ENCODE measurements at regions not wholly inside any gene's neighbourhood (a gene's known extent, or its start where the extent isn't known, plus 50 kb on each side); places are given as distances from the start of the nearest gene placed in this dataset.

GRCh38 chrX:111041018-111041462 is 55.0 kb upstream of the PAK3 start:
- H3K27ac ChIP-seq (ENCODE audit: low read depth, low read length), result no peak overlapping the region
- no peak overlapping the region for H3K9ac ChIP-seq (ENCODE audit: low read length)

GRCh38 chrX:111040377-111041017 is 55.5 kb upstream of the PAK3 start:
- no peaks in the 10 kb centered on the region for H3K9me2 ChIP-seq (replicated peaks; ENCODE audit: insufficient read depth, low read length)
- no peaks in the 10 kb centered on the region for H3K9me3 ChIP-seq (ENCODE audit: insufficient read depth, low read length)
- H3K27me3 ChIP-seq (ENCODE audit: low read length), result no peaks in the 10 kb centered on the region
- H3K27ac ChIP-seq (ENCODE audit: low read depth, low read length), result no peak overlapping the region
- H3K4me2 ChIP-seq (ENCODE audit: low read depth, low read length, poor library complexity, severe bottlenecking), result no peak overlapping the region
- H4K20me1 ChIP-seq (ENCODE audit: low read depth, low read length), result no peaks in the 10 kb centered on the region
- H2AFZ ChIP-seq (ENCODE audit: low read depth, low read length, severe bottlenecking), result no peak overlapping the region
- H3K9ac ChIP-seq (ENCODE audit: low read length), result no peak overlapping the region
- H3K4me3 ChIP-seq (ENCODE audit: insufficient read depth, low read length, poor library complexity, severe bottlenecking), result no peak overlapping the region
- H3K36me3 ChIP-seq (ENCODE audit: low read length), result no peaks in the 10 kb centered on the region
- TF ChIP-seq CTCF (IDR thresholded peaks at IDR 0.05; ENCODE audit: insufficient read depth, low read length, poor library complexity, severe bottlenecking) (no peak), EZH2phosphoT487 (conservative IDR thresholded peaks at IDR 0.05; ENCODE audit: low read length) (no peak)
- H3K79me2 ChIP-seq (ENCODE audit: insufficient read depth, low read length), result no peaks in the 10 kb centered on the region
- no peaks in the 10 kb centered on the region for H3F3A ChIP-seq (ENCODE audit: insufficient read depth)

More at GRCh38 chrX:111041018-111041462, 55.0 kb upstream of the PAK3 start:
- TF ChIP-seq EZH2phosphoT487 (conservative IDR thresholded peaks at IDR 0.05; ENCODE audit: low read length), result no peak
- no peak for TF ChIP-seq CTCF (IDR thresholded peaks at IDR 0.05; ENCODE audit: insufficient read depth, low read length, poor library complexity, severe bottlenecking)
- H3K79me2 ChIP-seq (ENCODE audit: insufficient read depth, low read length), result no peaks in the 10 kb centered on the region
- H3K4me3 ChIP-seq (ENCODE audit: insufficient read depth, low read length, poor library complexity, severe bottlenecking), result no peak overlapping the region
- no peaks in the 10 kb centered on the region for H3K9me2 ChIP-seq (replicated peaks; ENCODE audit: insufficient read depth, low read length)
- no peaks in the 10 kb centered on the region for H3K27me3 ChIP-seq (ENCODE audit: low read length)
- H3K4me2 ChIP-seq (ENCODE audit: low read depth, low read length, poor library complexity, severe bottlenecking), result no peak overlapping the region
- H3K36me3 ChIP-seq (ENCODE audit: low read length), result no peaks in the 10 kb centered on the region
- H3F3A ChIP-seq (ENCODE audit: insufficient read depth), result no peaks in the 10 kb centered on the region
- H3K9me3 ChIP-seq (ENCODE audit: insufficient read depth, low read length), result no peaks in the 10 kb centered on the region
- H4K20me1 ChIP-seq (ENCODE audit: low read depth, low read length), result no peaks in the 10 kb centered on the region
- no peak overlapping the region for H2AFZ ChIP-seq (ENCODE audit: low read depth, low read length, severe bottlenecking)

DNA sequence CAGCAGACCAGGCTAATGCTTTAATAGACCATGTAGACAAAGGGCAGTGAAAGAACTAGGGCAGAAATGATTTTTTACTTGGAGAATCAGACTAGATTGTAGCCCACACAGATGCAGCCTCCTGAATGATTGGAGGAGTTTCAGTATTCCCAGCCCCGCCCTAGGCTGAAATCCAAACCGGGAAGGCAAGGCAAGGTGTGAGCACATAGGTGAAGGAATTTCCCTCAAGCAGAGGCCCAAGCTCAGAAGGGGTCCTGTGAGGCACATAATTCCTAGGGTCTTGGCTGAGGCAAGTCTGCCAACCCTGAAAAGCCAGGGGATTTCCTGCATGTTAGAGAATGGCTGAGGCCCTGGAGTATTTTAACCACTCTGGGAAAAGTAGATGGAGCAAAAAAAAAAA is 56.4 kb upstream of the PAK3 start:
- H3K9ac ChIP-seq (ENCODE audit: low read length), result no peak overlapping the region
- H4K20me1 ChIP-seq (ENCODE audit: low read depth, low read length), result no peaks in the 10 kb centered on the region
- H3F3A ChIP-seq (ENCODE audit: insufficient read depth), result no peaks in the 10 kb centered on the region
- H3K4me2 ChIP-seq (ENCODE audit: low read depth, low read length, poor library complexity, severe bottlenecking), result no peak overlapping the region
- no peaks in the 10 kb centered on the region for H3K79me2 ChIP-seq (ENCODE audit: insufficient read depth, low read length)
- no peak overlapping the region for H2AFZ ChIP-seq (ENCODE audit: low read depth, low read length, severe bottlenecking)
- H3K9me2 ChIP-seq (replicated peaks; ENCODE audit: insufficient read depth, low read length), result no peaks in the 10 kb centered on the region
- no peak overlapping the region for H3K27ac ChIP-seq (ENCODE audit: low read depth, low read length)
- H3K9me3 ChIP-seq (ENCODE audit: insufficient read depth, low read length), result no peaks in the 10 kb centered on the region
- no peaks in the 10 kb centered on the region for H3K36me3 ChIP-seq (ENCODE audit: low read length)
- TF ChIP-seq EZH2phosphoT487 (conservative IDR thresholded peaks at IDR 0.05; ENCODE audit: low read length) (no peak), CTCF (IDR thresholded peaks at IDR 0.05; ENCODE audit: insufficient read depth, low read length, poor library complexity, severe bottlenecking) (no peak)
- no peak overlapping the region for H3K4me3 ChIP-seq (ENCODE audit: insufficient read depth, low read length, poor library complexity, severe bottlenecking)
- no peaks in the 10 kb centered on the region for H3K27me3 ChIP-seq (ENCODE audit: low read length)
